A549 (cell line): ENCODE measurements at regions not wholly inside any gene's neighbourhood (a gene's known extent, or its start where the extent isn't known, plus 50 kb on each side); places are given as distances from the start of the nearest gene placed in this dataset.

ENCODE experiments used
- CHD4 ChIP-seq: fragments of 200-600 bp; sonication (generic); IDR thresholded peaks from 2 replicates; pipeline ENCODE4 v1.6.1; 2016; ENCODE audit warnings: antibody characterized with exemption, mild to moderate bottlenecking, borderline replicate concordance
- EP300 ChIP-seq, 2 experiments: fragments of >200 bp; sonication (Bioruptor Twin); formaldehyde crosslinking; IDR thresholded peaks; 2 replicates in 1 of 2; 3 replicates in 1 of 2; pipeline ENCODE4 v1.6.1; 2016 to 2017
- MAZ ChIP-seq: fragments of 150-350 bp; IDR thresholded peaks from 2 replicates; pipeline ENCODE4 v1.6.1; 2014; ENCODE audit warnings: antibody characterized with exemption, low read depth, low read length, borderline replicate concordance
- POLR2A ChIP-seq: IDR thresholded peaks from 2 replicates; pipeline ENCODE4 v1.6.1; 2012; ENCODE audit warnings: mild to moderate bottlenecking, low read length
- RAD21 ChIP-seq, 2 experiments: fragments of >200 bp in 1 of 2; sonication (Bioruptor Twin) in 1 of 2; formaldehyde crosslinking in 1 of 2; IDR thresholded peaks in 1 of 2; conservative IDR thresholded peaks in 1 of 2; 2 replicates in 1 of 2; 3 replicates in 1 of 2; pipeline ENCODE4 v1.6.1; 2012 to 2018; ENCODE audit warnings: inconsistent platforms in 1 of 2
- RARB ChIP-seq: fragments of 250-450 bp; sonication (Bioruptor Pico); IDR thresholded peaks from 2 replicates; pipeline ENCODE4 v1.8.0; 2021; ENCODE audit warnings: mild to moderate bottlenecking, moderate library complexity
- USF2 ChIP-seq: fragments of 450-650 bp; IDR thresholded peaks from 2 replicates; pipeline ENCODE4 v1.6.1; 2014; ENCODE audit warnings: antibody characterized with exemption
- ZC3H11A ChIP-seq: fragments of 450-650 bp; IDR thresholded peaks from 2 replicates; pipeline ENCODE4 v1.6.1; 2014; ENCODE audit warnings: antibody characterized with exemption, mild to moderate bottlenecking
- TF ChIP-seq, protein P1 (sequence below): IDR thresholded peaks from 2 replicates; pipeline ENCODE4 v1.6.1; 2012
- TF ChIP-seq, protein P2 (sequence below): fragments of 200-600 bp; sonication (generic); IDR thresholded peaks from 2 replicates; pipeline ENCODE4 v1.6.1; 2016; ENCODE audit warnings: antibody characterized with exemption, mild to moderate bottlenecking, moderate library complexity
- TF ChIP-seq, protein P3 (sequence below): fragments of >200 bp; sonication (Bioruptor Twin); formaldehyde crosslinking; IDR thresholded peaks from 3 replicates; pipeline ENCODE4 v1.5.1; 2016
- TF ChIP-seq, protein P4 (sequence below): IDR thresholded peaks from 2 replicates; pipeline ENCODE4 v1.6.1; 2012

DNA sequence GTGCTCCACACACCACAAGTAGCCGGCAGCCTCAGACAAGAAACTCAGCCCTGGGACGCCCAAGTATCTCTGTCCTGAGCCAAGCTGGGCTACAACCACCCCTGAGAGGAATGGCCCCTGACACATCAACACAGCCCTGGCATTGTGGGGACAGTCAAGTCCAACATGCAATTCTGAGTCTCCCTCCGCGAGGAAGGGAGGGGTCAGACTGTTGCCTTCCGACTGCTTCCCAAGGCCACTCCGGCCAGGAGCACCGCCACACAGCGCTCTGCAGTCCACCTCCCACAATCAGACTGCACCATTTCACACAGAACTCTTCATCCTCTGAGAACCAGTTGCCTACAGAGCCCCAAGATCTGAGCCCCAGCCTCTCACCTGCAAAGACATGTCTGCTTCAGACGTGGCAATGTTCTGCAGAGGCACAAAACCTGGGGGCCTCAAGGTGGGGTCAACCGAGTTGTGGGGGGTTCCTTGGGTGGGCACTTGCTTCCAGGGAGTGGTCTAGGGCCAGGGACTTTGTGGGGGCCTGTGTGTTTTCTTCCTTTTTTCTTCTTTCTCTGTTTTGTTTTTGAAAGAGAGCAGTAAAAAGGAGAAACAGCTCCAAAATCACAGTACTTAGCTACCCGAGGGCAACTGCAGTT lies 76.7 kb upstream of the SALL3 start:
- no peak for TF ChIP-seq CHD4
- TF ChIP-seq, protein P1, sequence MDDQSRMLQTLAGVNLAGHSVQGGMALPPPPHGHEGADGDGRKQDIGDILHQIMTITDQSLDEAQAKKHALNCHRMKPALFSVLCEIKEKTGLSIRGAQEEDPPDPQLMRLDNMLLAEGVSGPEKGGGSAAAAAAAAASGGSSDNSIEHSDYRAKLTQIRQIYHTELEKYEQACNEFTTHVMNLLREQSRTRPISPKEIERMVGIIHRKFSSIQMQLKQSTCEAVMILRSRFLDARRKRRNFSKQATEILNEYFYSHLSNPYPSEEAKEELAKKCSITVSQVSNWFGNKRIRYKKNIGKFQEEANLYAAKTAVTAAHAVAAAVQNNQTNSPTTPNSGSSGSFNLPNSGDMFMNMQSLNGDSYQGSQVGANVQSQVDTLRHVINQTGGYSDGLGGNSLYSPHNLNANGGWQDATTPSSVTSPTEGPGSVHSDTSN, result no peak
- TF ChIP-seq RARB (CRISPR knock-in tag), result no peak
- TF ChIP-seq POLR2A, result no peak
- no peak for TF ChIP-seq ZC3H11A
- TF ChIP-seq, protein P2, sequence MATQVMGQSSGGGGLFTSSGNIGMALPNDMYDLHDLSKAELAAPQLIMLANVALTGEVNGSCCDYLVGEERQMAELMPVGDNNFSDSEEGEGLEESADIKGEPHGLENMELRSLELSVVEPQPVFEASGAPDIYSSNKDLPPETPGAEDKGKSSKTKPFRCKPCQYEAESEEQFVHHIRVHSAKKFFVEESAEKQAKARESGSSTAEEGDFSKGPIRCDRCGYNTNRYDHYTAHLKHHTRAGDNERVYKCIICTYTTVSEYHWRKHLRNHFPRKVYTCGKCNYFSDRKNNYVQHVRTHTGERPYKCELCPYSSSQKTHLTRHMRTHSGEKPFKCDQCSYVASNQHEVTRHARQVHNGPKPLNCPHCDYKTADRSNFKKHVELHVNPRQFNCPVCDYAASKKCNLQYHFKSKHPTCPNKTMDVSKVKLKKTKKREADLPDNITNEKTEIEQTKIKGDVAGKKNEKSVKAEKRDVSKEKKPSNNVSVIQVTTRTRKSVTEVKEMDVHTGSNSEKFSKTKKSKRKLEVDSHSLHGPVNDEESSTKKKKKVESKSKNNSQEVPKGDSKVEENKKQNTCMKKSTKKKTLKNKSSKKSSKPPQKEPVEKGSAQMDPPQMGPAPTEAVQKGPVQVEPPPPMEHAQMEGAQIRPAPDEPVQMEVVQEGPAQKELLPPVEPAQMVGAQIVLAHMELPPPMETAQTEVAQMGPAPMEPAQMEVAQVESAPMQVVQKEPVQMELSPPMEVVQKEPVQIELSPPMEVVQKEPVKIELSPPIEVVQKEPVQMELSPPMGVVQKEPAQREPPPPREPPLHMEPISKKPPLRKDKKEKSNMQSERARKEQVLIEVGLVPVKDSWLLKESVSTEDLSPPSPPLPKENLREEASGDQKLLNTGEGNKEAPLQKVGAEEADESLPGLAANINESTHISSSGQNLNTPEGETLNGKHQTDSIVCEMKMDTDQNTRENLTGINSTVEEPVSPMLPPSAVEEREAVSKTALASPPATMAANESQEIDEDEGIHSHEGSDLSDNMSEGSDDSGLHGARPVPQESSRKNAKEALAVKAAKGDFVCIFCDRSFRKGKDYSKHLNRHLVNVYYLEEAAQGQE, result no peak
- TF ChIP-seq RAD21 (conservative IDR thresholded peaks at IDR 0.05 in 1 of 2, IDR thresholded peaks at IDR 0.05 in 1 of 2), result no peak
- TF ChIP-seq EP300 (IDR thresholded peaks at IDR 0.05), result no peak
- TF ChIP-seq, protein P3, sequence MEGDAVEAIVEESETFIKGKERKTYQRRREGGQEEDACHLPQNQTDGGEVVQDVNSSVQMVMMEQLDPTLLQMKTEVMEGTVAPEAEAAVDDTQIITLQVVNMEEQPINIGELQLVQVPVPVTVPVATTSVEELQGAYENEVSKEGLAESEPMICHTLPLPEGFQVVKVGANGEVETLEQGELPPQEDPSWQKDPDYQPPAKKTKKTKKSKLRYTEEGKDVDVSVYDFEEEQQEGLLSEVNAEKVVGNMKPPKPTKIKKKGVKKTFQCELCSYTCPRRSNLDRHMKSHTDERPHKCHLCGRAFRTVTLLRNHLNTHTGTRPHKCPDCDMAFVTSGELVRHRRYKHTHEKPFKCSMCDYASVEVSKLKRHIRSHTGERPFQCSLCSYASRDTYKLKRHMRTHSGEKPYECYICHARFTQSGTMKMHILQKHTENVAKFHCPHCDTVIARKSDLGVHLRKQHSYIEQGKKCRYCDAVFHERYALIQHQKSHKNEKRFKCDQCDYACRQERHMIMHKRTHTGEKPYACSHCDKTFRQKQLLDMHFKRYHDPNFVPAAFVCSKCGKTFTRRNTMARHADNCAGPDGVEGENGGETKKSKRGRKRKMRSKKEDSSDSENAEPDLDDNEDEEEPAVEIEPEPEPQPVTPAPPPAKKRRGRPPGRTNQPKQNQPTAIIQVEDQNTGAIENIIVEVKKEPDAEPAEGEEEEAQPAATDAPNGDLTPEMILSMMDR, result no peak
- TF ChIP-seq USF2, result no peak
- no peak for TF ChIP-seq MAZ
- TF ChIP-seq, protein P4, sequence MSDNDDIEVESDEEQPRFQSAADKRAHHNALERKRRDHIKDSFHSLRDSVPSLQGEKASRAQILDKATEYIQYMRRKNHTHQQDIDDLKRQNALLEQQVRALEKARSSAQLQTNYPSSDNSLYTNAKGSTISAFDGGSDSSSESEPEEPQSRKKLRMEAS, result no peak
